Endothelial cell of umbilical vein (primary cell): ENCODE measurements at regions not wholly inside any gene's neighbourhood (a gene's known extent, or its start where the extent isn't known, plus 50 kb on each side); places are given as distances from the start of the nearest gene placed in this dataset.

Source experiments
- CTCF ChIP-seq, 2 donors: IDR thresholded peaks; 1 replicate in 1 of 2; 2 replicates in 1 of 2; pipeline ENCODE4 v1.5.1; 2011; ENCODE audit warnings: low read length in 2 of 2, mild to moderate bottlenecking in 2 of 2, moderate library complexity in 2 of 2, control low read depth in 1 of 2, inconsistent platforms in 1 of 2, low read depth in 1 of 2; ENCODE audit not compliant: insufficient read depth in 1 of 2; ENCODE audit errors: extremely low read depth in 1 of 2
- EZH2 ChIP-seq: IDR thresholded peaks from 2 replicates; pipeline ENCODE4 v1.6.1; 2012; ENCODE audit warnings: borderline replicate concordance, low read depth, mild to moderate bottlenecking, moderate library complexity, low read length, inconsistent platforms; ENCODE audit not compliant: severe bottlenecking
- FOS ChIP-seq: IDR thresholded peaks from 2 replicates; pipeline ENCODE4 v1.6.1; 2011; ENCODE audit warnings: mild to moderate bottlenecking, low read length, moderate library complexity, borderline replicate concordance; ENCODE audit not compliant: insufficient read depth
- POLR2A ChIP-seq: IDR thresholded peaks from 2 replicates; pipeline ENCODE4 v1.6.1; 2012; ENCODE audit warnings: low read depth, mild to moderate bottlenecking, control low read depth, low read length

GRCh38 chr20:7383216-7383615 lies 557.0 kb downstream of the HAO1 start:
- TF ChIP-seq CTCF (IDR thresholded peaks at IDR 0.05; ENCODE audit: extremely low read depth in 1 of 2, insufficient read depth in 1 of 2, low read depth in 1 of 2, low read length in 2 of 2) (no peak), POLR2A (no peak), EZH2 (no peak), FOS (no peak)
